SJSA1 (cell line): ENCODE measurements at regions not wholly inside any gene's neighbourhood (a gene's known extent, or its start where the extent isn't known, plus 50 kb on each side); places are given as distances from the start of the nearest gene placed in this dataset.
"Not testable (repeated sequence)": the region's sequence is repeated elsewhere in the genome, so short reads cannot be mapped to it uniquely, and the experiment has no call there.

Experiments
- DNase-seq, 2 experiments: peaks; one replicate each; pipeline ENCODE4 v3.0.0-alpha.2; 2015 to 2020; ENCODE audit warnings: low spot score in 2 of 2, low read depth in 1 of 2
- H3K27ac ChIP-seq: fragments of 250-450 bp; sonication (Bioruptor Pico); 2 replicates; pipeline ENCODE4 v1.5.1; 2020; ENCODE audit warnings: mild to moderate bottlenecking, moderate library complexity
- H3K27me3 ChIP-seq: fragments of 250-450 bp; sonication (Bioruptor Pico); replicated peaks from 2 replicates; pipeline ENCODE4 v1.5.1; 2020; ENCODE audit warnings: mild to moderate bottlenecking, moderate library complexity
- H3K36me3 ChIP-seq: fragments of 250-450 bp; sonication (Bioruptor Pico); 2 replicates; pipeline ENCODE4 v1.5.1; 2020; ENCODE audit warnings: mild to moderate bottlenecking
- H3K4me1 ChIP-seq: fragments of 250-450 bp; sonication (Bioruptor Pico); replicated peaks from 2 replicates; pipeline ENCODE4 v1.6.1; 2021; ENCODE audit warnings: mild to moderate bottlenecking
- H3K4me3 ChIP-seq: fragments of 250-450 bp; sonication (Bioruptor Pico); 2 replicates; pipeline ENCODE4 v1.5.1; 2020; ENCODE audit warnings: mild to moderate bottlenecking
- H3K9me3 ChIP-seq: fragments of 250-450 bp; sonication (Bioruptor Pico); replicated peaks from 2 replicates; pipeline ENCODE4 v1.5.1; 2020; ENCODE audit warnings: mild to moderate bottlenecking

GRCh38 chr17:71793518-71793917 is 327.3 kb upstream of the SOX9 start:
- no peaks in the 10 kb centered on the region for H3K4me1 ChIP-seq
- no peaks in the 10 kb centered on the region for H3K9me3 ChIP-seq
- no peaks in the 10 kb centered on the region for H3K36me3 ChIP-seq
- no peak overlapping the region for H3K4me3 ChIP-seq
- H3K27me3 ChIP-seq: no peaks in the 10 kb centered on the region
- no peak for DNase-seq
- H3K27ac ChIP-seq: no peak overlapping the region

GRCh38 chr17:71798701-71799100 is 322.1 kb upstream of the SOX9 start:
- Histone ChIP-seq H3K9me3 (no peaks in the 10 kb centered on the region), H3K4me3 (no peak overlapping the region), H3K27me3 (no peaks in the 10 kb centered on the region), H3K4me1 (no peaks in the 10 kb centered on the region), H3K36me3 (no peaks in the 10 kb centered on the region), H3K27ac (no peak overlapping the region)
- DNase-seq: no peak

GRCh38 chr17:71799657-71800056 is 321.2 kb upstream of the SOX9 start:
- no peaks in the 10 kb centered on the region for H3K4me1 ChIP-seq
- no peaks in the 10 kb centered on the region for H3K9me3 ChIP-seq
- no peaks in the 10 kb centered on the region for H3K27me3 ChIP-seq

DNA sequence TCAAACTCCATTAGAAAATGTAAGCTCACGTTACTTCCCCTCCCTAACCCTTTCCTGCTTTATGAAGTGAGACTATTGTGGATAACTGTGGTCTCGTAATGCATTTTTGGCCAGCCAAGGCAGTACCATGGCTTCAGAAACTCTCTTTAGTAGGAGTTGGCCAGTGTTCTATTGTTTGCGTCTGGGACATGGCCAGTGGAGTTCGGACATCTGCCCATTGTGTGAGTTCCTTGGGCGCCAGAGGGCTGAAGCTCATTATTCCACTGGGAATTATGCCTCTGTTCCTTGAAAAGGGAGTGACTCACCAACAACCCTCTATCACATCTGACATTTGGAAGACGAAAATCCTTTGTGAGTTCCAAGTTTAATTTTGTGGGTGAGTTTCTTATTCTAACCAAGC is 319.5 kb upstream of the SOX9 start:
- H3K27me3 ChIP-seq: no peaks in the 10 kb centered on the region
- H3K4me3 ChIP-seq: no peak overlapping the region
- H3K9me3 ChIP-seq: no peaks in the 10 kb centered on the region
- H3K27ac ChIP-seq: no peak overlapping the region
- H3K4me1 ChIP-seq: no peaks in the 10 kb centered on the region
- no peaks in the 10 kb centered on the region for H3K36me3 ChIP-seq
- no peak for DNase-seq

More at GRCh38 chr17:71799657-71800056, 321.2 kb upstream of the SOX9 start:
- Histone ChIP-seq H3K4me3 (no peak overlapping the region), H3K27ac (no peak overlapping the region), H3K36me3 (no peaks in the 10 kb centered on the region)
- no peak for DNase-seq

DNA sequence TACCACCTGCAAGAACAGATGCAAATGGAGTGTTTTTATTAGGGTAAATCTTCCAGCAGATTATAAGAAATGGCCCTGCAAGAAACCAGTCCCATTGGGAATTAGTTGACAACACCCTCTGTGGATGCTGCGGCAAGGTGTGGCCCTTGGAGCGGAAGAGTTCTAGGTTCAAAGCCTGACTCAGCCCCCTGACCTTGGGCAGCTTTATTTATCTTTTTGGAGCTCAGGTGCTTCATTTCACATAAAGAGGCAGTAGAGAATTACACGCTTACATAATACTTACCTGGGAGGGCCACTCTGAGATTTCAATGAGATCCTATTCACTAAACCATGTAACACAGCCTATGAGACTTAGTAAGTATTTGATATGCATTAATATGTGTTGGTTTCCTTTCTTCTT is 318.2 kb upstream of the SOX9 start:
- Histone ChIP-seq H3K4me1 (no peaks in the 10 kb centered on the region), H3K36me3 (no peaks in the 10 kb centered on the region), H3K27me3 (no peaks in the 10 kb centered on the region), H3K4me3 (no peak overlapping the region), H3K27ac (no peak overlapping the region), H3K9me3 (no peaks in the 10 kb centered on the region)
- DNase-seq: no peak

DNA sequence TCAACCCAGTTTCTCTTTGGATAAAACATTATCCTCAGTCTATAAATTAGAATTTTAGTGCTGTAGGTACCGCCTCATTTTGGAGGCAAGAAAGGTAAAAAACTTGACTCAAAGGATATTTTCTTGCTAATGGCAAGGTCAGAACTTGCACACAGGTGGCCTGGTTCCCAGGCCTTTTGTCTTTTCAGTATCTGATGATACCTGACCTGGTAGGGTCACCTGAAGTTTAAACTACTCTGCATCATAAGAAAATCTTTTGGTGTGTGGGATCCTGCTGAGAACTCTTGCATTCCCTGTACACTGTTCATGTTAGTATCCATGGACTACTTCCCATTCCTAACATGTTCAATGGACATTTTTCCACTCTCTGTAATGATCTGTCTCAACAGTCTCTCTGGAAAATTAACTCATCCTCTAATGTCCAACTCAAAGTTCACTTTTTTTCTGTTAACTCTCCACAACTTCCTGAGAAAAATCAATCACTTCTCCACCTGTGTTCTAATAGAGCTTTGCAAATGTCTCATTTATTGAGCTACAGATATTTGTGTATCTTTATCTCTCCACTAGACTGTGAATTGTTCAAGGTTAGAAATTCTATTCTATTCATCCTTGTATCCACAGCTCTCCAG is 317.1 kb upstream of the SOX9 start:
- DNase-seq: no peak
- Histone ChIP-seq H3K4me3 (no peak overlapping the region), H3K27ac (no peak overlapping the region), H3K36me3 (no peaks in the 10 kb centered on the region), H3K4me1 (no peaks in the 10 kb centered on the region), H3K27me3 (no peaks in the 10 kb centered on the region), H3K9me3 (no peaks in the 10 kb centered on the region)

DNA sequence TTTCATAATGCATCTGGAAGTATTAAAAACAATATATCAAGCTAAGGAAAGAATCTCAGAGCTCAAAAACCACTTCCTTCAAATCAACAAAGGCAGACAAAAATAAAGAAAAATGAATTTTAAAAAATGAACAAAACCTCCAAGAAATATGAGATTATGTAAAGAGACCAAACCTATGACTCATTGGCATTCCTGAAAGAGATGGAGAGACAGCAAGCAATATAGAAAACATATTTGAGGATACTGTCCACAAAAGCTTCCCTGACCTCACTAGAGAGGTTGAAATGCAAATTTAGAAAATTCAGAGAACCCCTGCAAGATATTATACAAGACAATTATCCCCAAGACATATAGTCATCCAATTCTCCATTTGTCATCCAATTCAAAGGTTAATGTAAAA is 311.3 kb upstream of the SOX9 start:
- Histone ChIP-seq H3K36me3 (no peaks in the 10 kb centered on the region), H3K27ac (no peak overlapping the region), H3K4me1 (no peaks in the 10 kb centered on the region), H3K27me3 (no peaks in the 10 kb centered on the region), H3K4me3 (no peak overlapping the region), H3K9me3 (no peaks in the 10 kb centered on the region)
- DNase-seq: no peak

DNA sequence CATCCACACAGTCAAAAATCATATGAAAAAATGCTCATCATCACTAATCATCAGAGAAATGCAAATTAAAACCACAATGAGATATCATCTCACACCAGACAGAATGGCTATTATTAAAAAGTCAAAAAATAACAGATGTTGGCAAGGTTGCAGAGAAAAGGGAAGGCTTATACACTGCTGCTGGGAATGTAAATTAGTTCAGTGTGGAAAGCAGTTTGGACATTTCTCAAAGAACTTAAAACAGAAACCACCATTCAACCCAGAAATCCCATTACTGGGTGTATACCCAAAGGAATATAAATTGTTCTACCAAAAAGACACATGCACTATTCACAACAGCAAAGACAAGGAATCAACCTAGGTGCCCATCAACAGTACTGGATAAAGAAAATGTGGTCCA is 307.0 kb upstream of the SOX9 start:
- not testable (repeated sequence) for H3K27ac ChIP-seq, DNase-seq, H3K4me3 ChIP-seq

GRCh38 chr17:71821511-71821910 is 299.3 kb upstream of the SOX9 start:
- Histone ChIP-seq H3K4me3 (no peak overlapping the region), H3K4me1 (no peaks in the 10 kb centered on the region), H3K27ac (no peak overlapping the region), H3K36me3 (no peaks in the 10 kb centered on the region), H3K27me3 (no peaks in the 10 kb centered on the region), H3K9me3 (no peaks in the 10 kb centered on the region)
- no peak for DNase-seq

More for the DNA sequence above, 307.0 kb upstream of the SOX9 start:
- H3K36me3 ChIP-seq, H3K4me1 ChIP-seq, H3K9me3 ChIP-seq, H3K27me3 ChIP-seq: not testable (repeated sequence)

GRCh38 chr17:71824671-71825070 is 296.1 kb upstream of the SOX9 start:
- no peaks in the 10 kb centered on the region for H3K9me3 ChIP-seq
- H3K36me3 ChIP-seq: no peaks in the 10 kb centered on the region
- H3K27me3 ChIP-seq: no peaks in the 10 kb centered on the region
- no peak overlapping the region for H3K4me3 ChIP-seq
- DNase-seq: no peak
- no peak overlapping the region for H3K27ac ChIP-seq
- H3K4me1 ChIP-seq: no peaks in the 10 kb centered on the region

DNA sequence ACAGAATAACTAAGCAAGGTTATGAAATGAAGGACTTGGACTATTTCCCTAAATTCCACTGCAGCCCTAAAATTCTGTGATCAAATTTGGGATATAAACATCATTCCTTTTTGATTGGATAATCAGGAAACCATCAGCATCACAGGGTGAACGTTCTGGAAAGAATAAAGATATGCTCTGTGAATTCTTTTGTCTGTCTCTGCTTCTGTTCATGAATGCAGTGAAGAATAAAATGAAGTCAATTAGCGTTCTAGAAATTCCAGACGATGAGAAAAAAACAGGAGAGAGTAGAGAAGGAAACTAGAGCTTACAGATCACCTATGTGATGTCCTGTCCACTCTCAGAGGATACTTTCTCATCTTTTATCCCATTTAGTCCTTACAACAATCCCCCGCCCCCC is 295.1 kb upstream of the SOX9 start:
- no peaks in the 10 kb centered on the region for H3K4me1 ChIP-seq
- no peak for DNase-seq
- no peaks in the 10 kb centered on the region for H3K27me3 ChIP-seq
- H3K36me3 ChIP-seq: no peaks in the 10 kb centered on the region
- no peaks in the 10 kb centered on the region for H3K9me3 ChIP-seq
- no peak overlapping the region for H3K4me3 ChIP-seq
- H3K27ac ChIP-seq: no peak overlapping the region

GRCh38 chr17:71828182-71828596 is 292.6 kb upstream of the SOX9 start:
- Histone ChIP-seq H3K4me3 (no peak overlapping the region), H3K27me3 (no peaks in the 10 kb centered on the region)

DNA sequence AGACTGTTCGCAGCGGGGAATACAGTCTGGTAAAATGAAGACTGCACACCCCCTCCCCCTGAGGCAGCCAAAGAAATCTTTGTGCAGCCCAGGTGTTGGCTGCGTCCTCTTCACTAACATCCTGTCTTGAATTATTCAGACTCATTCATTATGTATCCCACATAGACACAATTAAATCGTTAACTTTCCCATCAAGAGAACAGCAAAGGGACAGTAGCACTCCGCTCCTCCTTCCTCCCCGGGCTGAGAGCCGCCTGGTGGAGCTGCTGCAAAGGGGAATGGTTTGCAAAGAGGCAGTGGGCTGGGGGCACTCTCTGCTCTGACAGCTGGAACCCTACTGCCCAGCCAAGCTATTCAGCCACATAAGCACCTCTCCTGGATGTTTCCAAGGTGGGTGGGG is 290.0 kb upstream of the SOX9 start:
- no peak overlapping the region for H3K27ac ChIP-seq
- no peaks in the 10 kb centered on the region for H3K36me3 ChIP-seq
- H3K9me3 ChIP-seq: no peaks in the 10 kb centered on the region
- no peak overlapping the region for H3K4me3 ChIP-seq
- H3K4me1 ChIP-seq: no peaks in the 10 kb centered on the region
- no peak for DNase-seq
- no peaks in the 10 kb centered on the region for H3K27me3 ChIP-seq

More at GRCh38 chr17:71828182-71828596, 292.6 kb upstream of the SOX9 start:
- no peaks in the 10 kb centered on the region for H3K36me3 ChIP-seq
- DNase-seq: no peak
- H3K4me1 ChIP-seq: no peaks in the 10 kb centered on the region
- no peaks in the 10 kb centered on the region for H3K9me3 ChIP-seq
- no peak overlapping the region for H3K27ac ChIP-seq

GRCh38 chr17:71842986-71843385 is 277.8 kb upstream of the SOX9 start:
- no peak for DNase-seq
- no peaks in the 10 kb centered on the region for H3K4me1 ChIP-seq
- no peaks in the 10 kb centered on the region for H3K27me3 ChIP-seq
- no peak overlapping the region for H3K27ac ChIP-seq
- H3K36me3 ChIP-seq: no peaks in the 10 kb centered on the region
- H3K9me3 ChIP-seq: no peaks in the 10 kb centered on the region; the same call in 1 of the 2 replicates
- H3K4me3 ChIP-seq: no peak overlapping the region

DNA sequence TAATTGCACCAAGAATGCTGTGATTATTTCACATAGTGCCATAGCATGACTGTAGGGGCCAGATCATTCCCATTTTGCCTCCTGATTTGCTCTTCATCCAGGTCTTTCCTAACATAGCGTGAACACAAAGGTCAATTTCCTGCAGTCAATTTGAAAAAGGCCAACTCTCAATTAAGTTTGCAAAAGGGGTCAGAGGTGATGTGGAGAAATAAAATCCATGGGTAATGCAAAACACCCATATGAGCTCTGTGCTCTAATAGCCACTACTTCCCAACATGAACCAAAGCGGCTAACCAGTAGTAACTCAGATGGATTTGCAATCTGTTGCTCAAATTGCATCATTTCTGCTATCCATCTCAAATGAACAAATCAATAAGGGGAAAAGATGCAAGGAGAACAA is 275.5 kb upstream of the SOX9 start:
- Histone ChIP-seq H3K27ac (no peak overlapping the region), H3K9me3 (no peaks in the 10 kb centered on the region; the same call in 1 of the 2 replicates), H3K27me3 (no peaks in the 10 kb centered on the region), H3K4me3 (no peak overlapping the region), H3K4me1 (no peaks in the 10 kb centered on the region), H3K36me3 (no peaks in the 10 kb centered on the region)
- no peak for DNase-seq
